Fibroblast of the conjunctiva (primary cell): ENCODE measurements at regions not wholly inside any gene's neighbourhood (a gene's known extent, or its start where the extent isn't known, plus 50 kb on each side); places are given as distances from the start of the nearest gene placed in this dataset.

ENCODE experiments used
- DNase-seq: peaks from one replicate; pipeline ENCODE4 v3.0.0-alpha.2; 2010; ENCODE audit warnings: low read depth

DNA sequence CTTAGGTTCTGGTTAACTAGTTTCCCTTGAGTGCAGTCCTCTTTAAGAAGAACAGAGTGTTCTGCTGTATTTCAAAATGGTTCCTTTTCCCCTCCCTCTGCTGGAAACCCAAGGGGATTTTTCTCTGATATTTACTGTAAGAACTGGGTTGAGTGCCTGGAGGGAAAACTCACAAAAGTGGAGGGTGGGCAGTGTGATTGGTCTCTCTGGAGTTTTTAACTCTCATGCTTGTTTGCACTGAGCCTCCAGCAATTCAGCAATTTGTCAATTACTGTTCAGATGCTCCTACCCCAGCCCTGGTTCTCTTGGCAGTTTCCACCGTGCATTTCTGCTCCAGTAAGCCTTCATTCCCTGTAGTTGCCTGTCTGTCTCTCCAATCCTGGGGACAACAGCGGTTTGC, 273.4 kb upstream of the SORCS1 start:
- DNase-seq, result no peak

- DNase-seq, result no peak
Observed at GRCh38 chr10:107436568-107436967, 272.1 kb upstream of the SORCS1 start.

DNA sequence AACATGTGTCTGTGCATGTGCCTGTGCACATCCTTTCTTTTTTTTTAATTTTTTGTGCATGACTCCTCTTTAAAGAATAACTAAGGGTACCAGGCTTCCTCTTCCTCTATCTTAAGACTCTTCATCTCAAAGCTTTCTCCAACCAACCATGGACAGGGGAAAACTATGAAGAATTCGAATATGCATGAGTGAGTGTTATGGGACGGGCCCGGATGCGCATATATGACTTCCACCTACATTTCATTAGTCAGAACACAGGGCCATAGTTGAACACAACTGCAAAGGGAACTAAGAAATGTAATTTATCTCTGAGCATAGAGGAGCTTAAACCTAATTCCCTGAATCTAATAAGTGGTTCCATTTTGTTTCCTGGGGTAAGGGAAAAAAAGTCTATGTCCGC, 270.3 kb upstream of the SORCS1 start:
- no peak for DNase-seq

GRCh38 chr10:107434201-107434600, 269.7 kb upstream of the SORCS1 start:
- DNase-seq, result no peak

DNA sequence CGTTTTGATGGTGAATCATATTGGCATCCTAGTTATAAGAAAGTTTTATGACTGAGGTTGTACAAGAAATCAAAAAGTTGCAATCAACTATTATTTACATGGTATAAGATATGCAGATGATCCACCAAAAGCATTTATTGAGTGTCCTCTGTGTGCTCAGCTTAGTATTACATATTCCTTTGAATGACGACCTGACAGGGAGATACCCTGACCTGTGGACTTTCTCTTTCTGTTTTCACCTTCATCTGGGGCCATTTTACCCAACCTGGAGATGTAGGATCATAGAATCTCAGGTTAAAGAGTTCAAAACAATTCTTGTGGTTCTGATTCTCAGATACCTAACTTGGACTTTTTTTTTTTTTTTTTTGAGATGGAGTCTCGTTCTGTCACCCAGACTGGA, 269.1 kb upstream of the SORCS1 start:
- DNase-seq, result no peak

GRCh38 chr10:107430446-107430845, 265.9 kb upstream of the SORCS1 start:
- DNase-seq, result no peak

DNA sequence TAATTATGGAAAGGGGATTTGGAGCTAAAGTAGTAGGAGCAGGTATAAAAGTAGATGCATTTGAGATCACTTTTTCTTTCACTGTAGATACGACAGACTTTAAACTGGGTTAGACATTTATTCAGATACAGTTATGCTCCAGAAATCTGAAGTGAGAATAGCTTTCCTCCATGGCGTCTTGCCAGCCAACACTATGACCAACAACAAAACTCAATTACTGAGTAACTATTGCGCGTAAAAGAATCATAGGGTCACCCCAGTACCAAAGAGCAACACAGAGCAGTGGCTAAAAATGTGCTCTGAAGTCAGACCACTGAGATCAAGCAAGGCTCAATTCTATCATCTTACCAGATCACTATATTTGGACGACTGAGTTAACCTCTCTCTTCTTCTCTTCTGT, 262.5 kb upstream of the SORCS1 start:
- no peak for DNase-seq

DNA sequence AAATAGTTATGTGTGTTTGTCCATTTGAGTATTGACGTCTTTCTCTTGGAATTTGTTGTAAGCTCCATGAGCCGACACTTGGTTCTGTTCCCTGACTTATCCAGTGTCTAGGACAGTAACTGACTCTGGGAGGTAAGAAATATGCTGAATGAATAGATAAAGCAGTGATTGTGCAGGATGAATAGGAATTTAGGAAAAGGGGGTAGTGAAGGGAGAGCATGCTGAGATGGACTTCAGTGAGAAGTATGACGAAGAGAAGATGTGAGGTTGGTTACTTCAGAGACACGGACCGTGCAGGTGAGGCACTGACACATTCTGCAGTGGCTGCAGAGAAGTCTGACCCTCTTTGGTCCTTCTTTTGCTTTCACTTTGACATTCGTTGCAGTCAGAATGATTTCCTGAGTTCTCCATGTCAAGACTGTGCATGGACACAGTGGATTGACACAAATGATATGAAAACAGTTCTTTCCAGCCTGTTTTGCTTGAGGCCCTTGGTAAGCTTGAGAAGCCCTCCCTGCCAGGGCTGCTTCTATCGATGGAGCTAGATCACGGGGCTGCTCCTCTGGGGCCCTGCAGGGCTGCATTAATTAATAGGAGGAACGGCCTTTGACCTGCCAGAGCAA, 261.5 kb upstream of the SORCS1 start:
- no peak for DNase-seq

DNA sequence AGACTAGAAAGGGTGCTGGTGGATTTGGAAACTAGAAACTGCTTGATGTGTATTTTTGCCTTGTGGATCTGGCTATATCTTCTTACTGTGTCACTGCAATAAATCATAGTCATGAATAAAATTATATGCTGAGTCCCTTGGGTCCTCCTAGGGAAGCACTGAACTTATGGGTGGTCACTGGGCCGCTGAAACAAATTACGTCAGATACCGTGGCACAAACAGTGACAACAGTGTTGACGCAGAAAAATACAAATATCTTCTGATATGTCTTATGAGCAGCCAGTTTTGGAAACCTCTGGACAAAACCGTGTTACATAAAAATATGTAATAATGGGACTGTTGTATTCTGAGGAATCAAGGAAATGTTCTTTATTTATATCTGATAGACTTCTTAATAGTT, 260.1 kb upstream of the SORCS1 start:
- no peak for DNase-seq

DNA sequence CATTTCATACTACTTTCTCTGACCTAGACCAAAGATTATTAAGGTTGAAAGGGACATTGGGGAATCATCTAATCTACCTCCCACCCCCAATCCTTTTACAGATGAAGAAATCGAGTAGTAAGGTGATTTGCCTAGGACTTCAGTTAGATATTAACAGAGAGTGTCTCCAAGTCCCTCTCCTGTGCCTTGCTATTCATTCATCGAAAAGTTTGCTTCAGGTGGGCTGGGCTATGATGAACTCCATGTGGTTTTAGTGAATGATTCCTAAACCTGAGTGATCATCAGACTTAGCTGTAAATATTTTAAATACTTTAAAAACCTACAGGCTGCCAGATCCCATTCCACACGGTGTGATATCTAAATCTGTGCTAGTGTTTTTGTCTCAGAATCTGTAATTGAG, 259.4 kb upstream of the SORCS1 start:
- no peak for DNase-seq

DNA sequence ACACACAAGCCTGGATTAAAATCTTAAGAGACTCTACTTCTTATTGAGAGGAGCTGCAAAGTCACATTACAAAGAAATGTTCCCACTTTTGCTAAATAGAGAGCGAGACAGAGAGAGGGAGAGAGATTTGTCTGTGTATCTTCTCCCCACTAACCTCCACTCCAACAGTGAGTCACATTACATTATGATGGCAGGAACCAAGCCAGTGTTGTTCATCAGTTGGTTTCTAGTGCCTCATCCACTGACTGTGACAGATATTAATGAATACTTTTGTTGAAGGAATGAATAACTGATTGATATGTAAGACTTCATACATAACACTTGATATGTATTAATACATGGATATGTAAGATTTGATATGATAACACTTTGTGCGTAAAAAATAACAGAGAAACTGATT, 258.2 kb upstream of the SORCS1 start:
- DNase-seq, result no peak

GRCh38 chr10:107420196-107420595, 255.7 kb upstream of the SORCS1 start:
- no peak for DNase-seq

GRCh38 chr10:107418085-107418806, 253.7 kb upstream of the SORCS1 start:
- no peak for DNase-seq

DNA sequence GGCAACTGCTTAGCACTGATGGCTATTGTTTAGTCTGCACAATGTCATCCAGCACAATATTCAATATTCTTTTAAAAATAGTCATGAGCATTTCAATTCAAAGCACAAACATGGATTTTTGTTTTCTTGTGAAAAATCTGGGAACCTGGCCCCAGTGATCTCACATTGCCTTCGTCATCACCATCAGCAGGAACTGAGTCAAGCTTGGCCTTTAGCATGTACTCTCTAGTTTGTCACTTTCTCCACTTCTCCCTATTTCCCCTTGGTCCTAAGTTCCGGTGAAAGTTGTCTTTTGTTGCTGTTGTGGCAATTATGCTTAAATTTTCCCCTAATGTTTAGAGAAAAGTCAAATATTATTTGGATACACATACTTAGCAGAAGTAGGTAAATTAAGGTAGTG, 252.9 kb upstream of the SORCS1 start:
- no peak for DNase-seq

DNA sequence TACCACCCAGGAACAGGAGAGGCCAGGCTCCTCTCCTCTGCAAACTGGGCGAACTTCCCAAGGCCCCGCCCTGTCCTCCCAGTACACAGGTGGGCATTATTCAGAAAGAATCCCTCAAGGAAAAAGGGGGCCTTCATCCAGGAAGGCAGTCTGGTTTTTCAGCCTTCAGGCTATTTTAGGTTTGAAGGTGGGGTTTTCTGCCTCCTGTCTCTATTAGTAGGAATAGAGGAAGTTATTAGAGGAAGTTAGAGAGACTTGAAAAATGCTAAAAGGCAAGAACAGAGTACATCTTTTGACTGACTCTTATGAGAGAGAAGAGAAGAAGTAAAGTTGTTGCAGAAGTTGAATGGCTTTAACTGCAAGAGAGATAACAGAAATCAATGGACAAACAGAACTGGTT, 250.9 kb upstream of the SORCS1 start:
- no peak for DNase-seq

DNA sequence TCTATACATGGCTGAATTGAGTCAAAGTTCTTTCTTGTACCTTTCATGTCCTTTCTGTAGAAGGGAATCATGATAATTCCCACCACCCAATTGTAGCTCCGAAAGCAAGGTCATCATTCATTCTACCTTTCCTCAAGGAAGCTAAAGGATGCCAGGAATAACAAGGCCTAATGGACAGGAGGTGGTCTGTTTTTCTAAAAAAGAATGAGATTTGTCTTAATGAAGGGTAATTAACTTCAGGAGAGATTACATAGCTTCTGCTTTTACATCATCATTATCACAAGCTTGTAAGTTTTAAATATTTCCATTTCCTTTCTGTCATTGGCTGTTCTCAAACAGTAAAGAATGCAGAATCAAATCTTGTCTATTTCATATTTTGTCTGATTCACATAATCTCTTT, 249.5 kb upstream of the SORCS1 start:
- no peak for DNase-seq

DNA sequence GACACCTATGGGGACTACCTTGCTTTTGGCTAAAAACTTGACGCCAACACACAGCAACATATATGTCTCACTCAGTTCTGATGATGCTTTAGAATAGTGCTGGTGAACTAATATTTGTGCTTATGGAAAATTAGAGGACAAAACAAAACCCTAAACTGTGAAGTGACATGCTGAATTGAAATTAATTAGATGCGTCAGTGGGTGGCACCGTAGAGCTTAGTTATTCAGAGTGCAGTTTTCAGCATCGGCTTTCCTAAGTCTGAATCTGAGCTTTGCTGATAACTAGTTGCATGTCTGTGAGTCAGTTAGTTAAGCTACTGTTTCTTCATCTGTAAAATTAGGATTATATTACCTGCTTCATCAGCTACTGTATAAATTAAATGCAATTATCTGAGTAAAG, 245.0 kb upstream of the SORCS1 start:
- peak; percentile 20 for DNase-seq

GRCh38 chr10:107398115-107398514, 233.6 kb upstream of the SORCS1 start:
- DNase-seq, result no peak

DNA sequence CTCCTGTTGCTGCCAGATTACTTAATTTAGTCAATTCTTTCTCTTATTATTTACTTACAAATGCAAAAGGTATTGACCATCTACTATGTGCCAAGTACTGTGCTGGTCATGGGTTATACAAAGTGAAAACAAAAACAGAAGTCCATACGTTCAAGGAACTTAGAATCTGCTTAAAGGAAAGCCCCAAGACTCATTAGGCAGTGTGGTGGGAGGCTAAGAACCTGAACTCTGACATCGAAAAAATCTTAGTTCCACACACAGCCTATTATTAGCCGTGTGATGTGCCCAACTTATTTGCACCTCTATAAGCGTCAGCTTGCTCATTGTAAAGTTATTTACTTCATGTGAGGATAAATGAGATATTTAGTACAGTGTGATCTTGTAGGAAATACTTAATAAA, 227.4 kb upstream of the SORCS1 start:
- DNase-seq, result no peak

DNA sequence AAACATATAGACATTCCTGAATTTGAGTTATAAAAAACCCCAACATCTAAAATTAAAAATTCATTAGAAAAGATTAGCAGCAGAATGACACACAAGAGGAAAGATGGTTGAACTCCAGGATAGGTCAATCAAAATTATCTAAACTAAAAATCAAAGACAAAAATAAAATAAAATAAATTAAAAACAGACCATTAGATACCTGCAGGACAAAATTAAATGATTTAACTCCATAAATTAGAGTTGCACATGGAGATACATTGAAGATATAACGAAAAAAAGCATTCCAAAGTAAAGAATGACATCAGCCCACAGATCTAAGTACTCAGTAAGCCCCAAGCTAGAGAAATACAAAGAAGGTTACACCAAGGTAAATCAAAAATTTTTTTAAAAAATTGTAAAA, 226.1 kb upstream of the SORCS1 start:
- no peak for DNase-seq

DNA sequence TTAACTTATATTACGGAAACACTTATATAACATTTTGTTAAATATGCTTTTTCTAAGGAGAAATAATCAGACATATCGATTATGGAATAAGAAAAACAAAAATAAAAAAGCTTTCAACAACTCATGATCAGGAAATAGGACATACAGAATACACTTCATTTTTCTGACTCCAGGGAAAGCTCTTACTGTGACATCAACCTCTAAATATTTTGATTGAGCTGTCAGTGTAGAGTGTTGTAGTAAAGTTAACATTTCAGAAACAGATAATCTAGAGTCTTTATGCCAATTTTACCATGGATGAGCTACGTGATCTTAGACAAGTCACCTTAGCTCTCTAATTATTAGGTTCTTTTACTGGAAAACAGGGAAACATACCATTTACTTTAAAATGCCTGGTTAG, 218.9 kb upstream of the SORCS1 start:
- DNase-seq, result no peak

DNA sequence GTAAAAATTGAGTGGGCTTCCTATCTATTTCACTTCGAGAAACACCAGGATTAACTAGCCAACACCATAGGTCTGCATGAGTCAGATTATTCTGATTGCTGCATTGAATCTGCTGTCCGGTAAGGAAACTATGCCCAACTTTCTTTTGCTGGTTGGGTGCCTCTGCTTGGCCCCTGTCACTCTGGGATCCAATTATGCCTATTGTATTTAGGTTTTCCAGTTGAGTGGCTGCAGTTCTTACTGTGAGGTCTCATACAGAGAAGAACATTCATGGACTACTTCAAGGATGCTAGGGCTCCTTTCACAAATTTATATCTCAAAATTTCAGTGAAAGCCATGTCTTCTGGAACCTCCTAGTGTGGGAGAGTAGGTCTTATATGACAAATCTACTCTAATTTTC, 215.1 kb upstream of the SORCS1 start:
- DNase-seq, result no peak

GRCh38 chr10:107371801-107372200, 207.3 kb upstream of the SORCS1 start:
- DNase-seq, result no peak

DNA sequence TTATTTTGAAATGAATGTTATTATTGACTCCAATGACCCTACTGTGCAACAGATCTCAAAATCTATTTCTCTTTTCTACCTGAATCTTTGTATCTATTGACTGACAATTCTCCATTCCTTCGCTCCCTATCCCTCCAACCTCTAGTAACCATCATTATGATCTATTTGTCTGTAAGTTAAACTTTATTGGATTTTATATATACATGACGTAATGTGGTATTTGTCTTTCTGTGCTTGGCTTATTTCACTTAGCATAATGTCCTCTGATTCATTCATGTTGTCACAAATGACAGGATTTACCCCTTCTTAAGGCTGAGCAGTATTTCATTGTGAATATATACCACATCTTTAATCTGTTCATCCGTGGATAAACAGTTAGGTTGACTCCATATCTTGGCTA, 200.4 kb upstream of the SORCS1 start:
- DNase-seq, result no peak
